ENCODE measurements at regions not wholly inside any gene's neighbourhood (a gene's known extent, or its start where the extent isn't known, plus 50 kb on each side); places are given as distances from the start of the nearest gene placed in this dataset.

GRCh38 chr15:87566236-87566635 is 690.3 kb downstream of the NTRK3 start:
- TF ChIP-seq GATA2 (IDR thresholded peaks at IDR 0.05; ENCODE audit: low read depth, low read length) (no peak), GATA3 (IDR thresholded peaks at IDR 0.05; ENCODE audit: low read depth, low read length) (no peak)

DNA sequence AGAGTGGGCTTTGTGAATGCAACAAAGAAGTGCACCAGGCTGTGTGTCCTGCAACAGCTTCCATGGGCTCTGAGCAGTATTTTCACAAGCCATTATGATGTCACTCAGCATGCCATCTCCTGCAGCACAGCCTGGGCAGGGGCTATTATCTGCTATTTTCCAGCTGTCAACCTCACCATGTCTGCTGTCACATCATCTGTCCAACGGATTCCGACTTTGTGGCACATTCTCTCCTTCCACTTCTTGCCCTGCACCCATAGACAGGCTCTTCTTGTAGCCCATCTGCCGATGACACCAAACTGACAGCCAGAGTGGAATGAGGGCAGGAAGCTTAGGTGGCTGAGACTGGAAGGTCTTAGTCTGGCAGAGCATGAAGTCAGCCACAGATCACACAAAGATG is 691.9 kb downstream of the NTRK3 start:
- no peak for TF ChIP-seq GATA2 (IDR thresholded peaks at IDR 0.05; ENCODE audit: low read depth, low read length)
- no peak for TF ChIP-seq GATA3 (IDR thresholded peaks at IDR 0.05; ENCODE audit: low read depth, low read length)

GRCh38 chr15:87563869-87564268 is 692.7 kb downstream of the NTRK3 start:
- no peak for TF ChIP-seq GATA2 (IDR thresholded peaks at IDR 0.05; ENCODE audit: low read depth, low read length)
- TF ChIP-seq GATA3 (IDR thresholded peaks at IDR 0.05; ENCODE audit: low read depth, low read length) = no peak

- TF ChIP-seq GATA3 (IDR thresholded peaks at IDR 0.05; ENCODE audit: low read depth, low read length) (no peak), GATA2 (IDR thresholded peaks at IDR 0.05; ENCODE audit: low read depth, low read length) (no peak)
Observed at GRCh38 chr15:87562203-87562602, 694.3 kb downstream of the NTRK3 start.

DNA sequence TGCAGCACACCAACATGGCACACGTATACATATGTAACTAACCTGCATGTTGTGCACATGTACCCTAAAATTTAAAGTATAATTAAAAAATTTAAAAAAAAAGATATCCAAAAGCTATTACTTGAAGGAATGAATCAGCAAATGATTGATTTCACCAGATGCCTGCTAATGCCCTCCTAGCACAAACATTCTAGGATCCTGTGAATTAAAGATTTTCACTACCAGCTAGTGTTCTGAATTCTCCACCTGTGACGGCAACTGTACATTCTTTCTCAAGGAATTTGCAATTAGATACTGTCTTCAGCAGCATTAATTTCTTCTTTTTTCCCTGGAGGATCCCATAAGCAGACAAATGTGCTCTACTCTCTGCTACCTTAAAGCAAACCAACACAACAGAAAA is 694.9 kb downstream of the NTRK3 start:
- TF ChIP-seq GATA2 (IDR thresholded peaks at IDR 0.05; ENCODE audit: low read depth, low read length) (no peak), GATA3 (IDR thresholded peaks at IDR 0.05; ENCODE audit: low read depth, low read length) (no peak)

DNA sequence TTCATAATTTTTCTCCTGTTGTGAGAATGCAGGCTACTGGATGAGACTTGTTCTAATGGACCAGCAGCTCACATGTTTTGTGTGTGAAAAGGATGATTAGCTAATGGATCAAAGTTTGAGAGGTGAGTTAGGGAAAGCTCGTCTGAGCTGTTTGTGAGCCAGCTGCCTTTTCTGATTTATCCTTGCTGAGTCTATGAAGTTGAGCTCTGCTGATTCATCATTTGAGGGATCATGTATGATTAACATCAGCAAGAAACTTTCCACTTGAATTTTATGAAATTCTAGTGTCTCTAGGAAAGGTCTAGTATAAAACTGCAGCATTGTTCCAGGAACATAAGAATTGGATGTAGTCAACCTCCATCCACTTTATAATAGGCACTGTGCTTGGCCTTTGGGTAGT is 698.7 kb downstream of the NTRK3 start:
- TF ChIP-seq GATA3 (IDR thresholded peaks at IDR 0.05; ENCODE audit: low read depth, low read length) (no peak), GATA2 (IDR thresholded peaks at IDR 0.05; ENCODE audit: low read depth, low read length) (no peak)

GRCh38 chr15:87556886-87557285 is 699.7 kb downstream of the NTRK3 start:
- TF ChIP-seq GATA3 (IDR thresholded peaks at IDR 0.05; ENCODE audit: low read depth, low read length) (no peak), GATA2 (IDR thresholded peaks at IDR 0.05; ENCODE audit: low read depth, low read length) (no peak)

DNA sequence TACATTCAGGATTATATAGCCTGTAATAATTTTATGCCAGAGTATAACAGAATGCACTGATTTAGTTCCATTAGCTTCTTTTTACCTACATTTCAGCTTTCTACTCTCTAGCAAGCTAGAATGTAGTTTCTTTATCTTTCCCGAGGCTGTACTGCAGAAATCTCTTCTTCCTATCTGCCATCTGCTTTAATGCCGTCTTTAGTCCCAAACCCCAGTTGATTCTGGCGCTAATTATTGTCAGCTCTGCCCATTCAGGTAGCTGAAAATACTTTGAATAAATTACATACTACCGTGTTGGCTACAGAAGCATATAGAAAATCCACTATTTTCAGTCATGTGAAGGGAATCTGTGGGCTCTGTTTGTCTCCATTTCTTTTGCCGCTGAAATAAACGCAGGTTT is 706.7 kb downstream of the NTRK3 start:
- no peak for TF ChIP-seq GATA3 (IDR thresholded peaks at IDR 0.05; ENCODE audit: low read depth, low read length)
- no peak for TF ChIP-seq GATA2 (IDR thresholded peaks at IDR 0.05; ENCODE audit: low read depth, low read length)

GRCh38 chr15:87549296-87549695 is 707.2 kb downstream of the NTRK3 start:
- no peak for TF ChIP-seq GATA3 (IDR thresholded peaks at IDR 0.05; ENCODE audit: low read depth, low read length)
- no peak for TF ChIP-seq GATA2 (IDR thresholded peaks at IDR 0.05; ENCODE audit: low read depth, low read length)

DNA sequence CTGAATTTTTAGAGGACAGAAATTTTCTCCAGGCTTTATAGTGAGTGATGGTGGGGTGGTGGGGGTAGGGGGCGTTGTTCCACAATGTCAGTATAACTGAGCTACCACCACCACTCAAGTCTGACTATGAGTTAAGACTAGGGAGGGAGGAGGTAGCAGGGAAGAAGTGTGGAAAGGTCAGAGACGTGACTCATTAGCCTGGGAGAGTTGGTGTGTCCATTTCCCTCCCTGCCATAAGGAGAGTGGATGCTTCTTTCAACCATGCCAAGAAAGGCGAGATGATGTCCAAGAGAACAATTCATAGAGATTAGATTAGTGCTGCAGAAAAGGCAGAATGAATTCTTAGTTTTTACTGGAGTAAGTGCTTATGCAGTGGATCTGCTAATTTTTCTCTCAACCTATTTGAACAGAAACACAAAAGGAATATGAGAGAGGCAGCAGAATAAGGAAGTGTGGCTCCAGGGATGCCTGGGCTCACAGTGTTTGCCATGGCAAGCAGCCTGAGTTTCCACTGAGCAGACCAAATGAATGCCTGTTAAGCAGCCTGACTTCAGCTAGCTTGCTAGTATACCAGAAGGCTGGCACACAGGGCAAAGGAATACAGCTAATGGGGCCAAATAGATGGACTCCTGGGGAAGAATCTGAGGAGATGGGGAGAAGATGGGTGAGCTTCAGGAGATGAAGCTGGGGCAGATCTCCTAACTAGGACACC is 708.9 kb downstream of the NTRK3 start:
- TF ChIP-seq GATA2 (IDR thresholded peaks at IDR 0.05; ENCODE audit: low read depth, low read length) (no peak), GATA3 (IDR thresholded peaks at IDR 0.05; ENCODE audit: low read depth, low read length) (no peak)

- TF ChIP-seq GATA2 (IDR thresholded peaks at IDR 0.05; ENCODE audit: low read depth, low read length) (no peak), GATA3 (IDR thresholded peaks at IDR 0.05; ENCODE audit: low read depth, low read length) (no peak)
Observed at GRCh38 chr15:87538327-87538834, 718.2 kb downstream of the NTRK3 start.

GRCh38 chr15:87537295-87537694 is 719.2 kb downstream of the NTRK3 start:
- no peak for TF ChIP-seq GATA3 (IDR thresholded peaks at IDR 0.05; ENCODE audit: low read depth, low read length)
- TF ChIP-seq GATA2 (IDR thresholded peaks at IDR 0.05; ENCODE audit: low read depth, low read length) = no peak

DNA sequence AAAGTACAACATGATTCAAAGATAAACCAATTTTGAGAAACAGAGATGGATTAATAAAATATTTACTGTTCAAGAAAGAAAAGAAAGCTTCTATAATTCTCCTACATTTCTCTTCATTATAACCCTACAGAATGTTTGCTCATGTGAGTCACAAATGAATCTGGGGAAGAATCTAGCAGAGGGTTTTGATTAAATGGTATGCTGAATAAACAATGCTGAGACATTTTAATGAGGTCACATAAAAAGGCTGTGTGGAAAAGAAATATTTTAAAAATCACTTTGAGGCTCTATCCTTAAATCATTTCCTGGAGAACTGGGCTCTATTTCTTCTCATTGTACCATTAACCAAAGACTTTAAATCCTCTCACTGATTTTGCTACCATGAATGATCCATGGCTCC is 727.7 kb downstream of the NTRK3 start:
- TF ChIP-seq GATA3 (IDR thresholded peaks at IDR 0.05; ENCODE audit: low read depth, low read length) = no peak
- no peak for TF ChIP-seq GATA2 (IDR thresholded peaks at IDR 0.05; ENCODE audit: low read depth, low read length)

GRCh38 chr15:87527875-87528274 is 728.7 kb downstream of the NTRK3 start:
- TF ChIP-seq GATA3 (IDR thresholded peaks at IDR 0.05; ENCODE audit: low read depth, low read length) (no peak), GATA2 (IDR thresholded peaks at IDR 0.05; ENCODE audit: low read depth, low read length) (no peak)

GRCh38 chr15:87527416-87527815 is 729.1 kb downstream of the NTRK3 start:
- TF ChIP-seq GATA2 (IDR thresholded peaks at IDR 0.05; ENCODE audit: low read depth, low read length) = no peak
- no peak for TF ChIP-seq GATA3 (IDR thresholded peaks at IDR 0.05; ENCODE audit: low read depth, low read length)

Measured in SH-SY5Y (cell line).